IMR-90 (cell line): ENCODE measurements at regions not wholly inside any gene's neighbourhood (a gene's known extent, or its start where the extent isn't known, plus 50 kb on each side); places are given as distances from the start of the nearest gene placed in this dataset.

Experiments
- BHLHE40 ChIP-seq: fragments of 150-350 bp; IDR thresholded peaks from 2 replicates; pipeline ENCODE4 v1.6.1; 2016; ENCODE audit warnings: mild to moderate bottlenecking, low read depth, low read length
- CEBPB ChIP-seq: IDR thresholded peaks from 2 replicates; pipeline ENCODE4 v1.6.1; 2012; ENCODE audit warnings: low read depth, low read length, improper control_type of control experiment
- ELK1 ChIP-seq: fragments of 150-350 bp; IDR thresholded peaks from 2 replicates; pipeline ENCODE4 v1.6.1; 2016; ENCODE audit warnings: low read depth, mild to moderate bottlenecking, low read length, moderate library complexity, borderline replicate concordance
- FOS ChIP-seq: fragments of 150-350 bp; IDR thresholded peaks from 2 replicates; pipeline ENCODE4 v1.6.1; 2016; ENCODE audit warnings: low read depth, low read length
- MAZ ChIP-seq: IDR thresholded peaks from 2 replicates; pipeline ENCODE4 v1.6.1; 2012; ENCODE audit warnings: low read depth, mild to moderate bottlenecking, low read length, improper control_type of control experiment, moderate library complexity, borderline replicate concordance
- MXI1 ChIP-seq: IDR thresholded peaks from 2 replicates; pipeline ENCODE4 v1.6.1; 2012; ENCODE audit warnings: low read depth, mild to moderate bottlenecking, low read length, moderate library complexity, borderline replicate concordance
- POLR2A ChIP-seq: IDR thresholded peaks from 2 replicates; pipeline ENCODE4 v1.6.1; 2012; ENCODE audit warnings: mild to moderate bottlenecking, low read depth, low read length
- RAD21 ChIP-seq: IDR thresholded peaks from 2 replicates; pipeline ENCODE4 v1.6.1; 2012; ENCODE audit warnings: low read length, improper control_type of control experiment
- RCOR1 ChIP-seq: IDR thresholded peaks from 2 replicates; pipeline ENCODE4 v1.6.1; 2012; ENCODE audit warnings: mild to moderate bottlenecking, low read length, improper control_type of control experiment; ENCODE audit not compliant: insufficient replicate concordance
- RFX5 ChIP-seq: IDR thresholded peaks from 2 replicates; pipeline ENCODE4 v1.8.0; 2012; ENCODE audit warnings: low read depth, mild to moderate bottlenecking, low read length, moderate library complexity
- SMC3 ChIP-seq: fragments of 150-350 bp; IDR thresholded peaks from 2 replicates; pipeline ENCODE4 v1.6.1; 2016; ENCODE audit warnings: low read depth, mild to moderate bottlenecking, antibody characterized with exemption, low read length, moderate library complexity
- TF ChIP-seq, protein P1 (sequence below): conservative IDR thresholded peaks from 2 replicates; pipeline ENCODE4 v1.5.1; 2012; ENCODE audit warnings: mild to moderate bottlenecking, low read depth, low read length, improper control_type of control experiment
- TF ChIP-seq, protein P2 (sequence below): fragments of 150-350 bp; IDR thresholded peaks from 2 replicates; pipeline ENCODE4 v1.6.1; 2017; ENCODE audit warnings: mild to moderate bottlenecking, antibody characterized with exemption, low read length, low read depth

GRCh38 chr3:81268526-81268925 lies 492.9 kb downstream of the GBE1 start:
- TF ChIP-seq ELK1 = no peak
- TF ChIP-seq, protein P1, sequence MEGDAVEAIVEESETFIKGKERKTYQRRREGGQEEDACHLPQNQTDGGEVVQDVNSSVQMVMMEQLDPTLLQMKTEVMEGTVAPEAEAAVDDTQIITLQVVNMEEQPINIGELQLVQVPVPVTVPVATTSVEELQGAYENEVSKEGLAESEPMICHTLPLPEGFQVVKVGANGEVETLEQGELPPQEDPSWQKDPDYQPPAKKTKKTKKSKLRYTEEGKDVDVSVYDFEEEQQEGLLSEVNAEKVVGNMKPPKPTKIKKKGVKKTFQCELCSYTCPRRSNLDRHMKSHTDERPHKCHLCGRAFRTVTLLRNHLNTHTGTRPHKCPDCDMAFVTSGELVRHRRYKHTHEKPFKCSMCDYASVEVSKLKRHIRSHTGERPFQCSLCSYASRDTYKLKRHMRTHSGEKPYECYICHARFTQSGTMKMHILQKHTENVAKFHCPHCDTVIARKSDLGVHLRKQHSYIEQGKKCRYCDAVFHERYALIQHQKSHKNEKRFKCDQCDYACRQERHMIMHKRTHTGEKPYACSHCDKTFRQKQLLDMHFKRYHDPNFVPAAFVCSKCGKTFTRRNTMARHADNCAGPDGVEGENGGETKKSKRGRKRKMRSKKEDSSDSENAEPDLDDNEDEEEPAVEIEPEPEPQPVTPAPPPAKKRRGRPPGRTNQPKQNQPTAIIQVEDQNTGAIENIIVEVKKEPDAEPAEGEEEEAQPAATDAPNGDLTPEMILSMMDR = no peak
- no peak for TF ChIP-seq CEBPB
- no peak for TF ChIP-seq FOS
- TF ChIP-seq RAD21 = no peak
- TF ChIP-seq MAZ = no peak
- TF ChIP-seq POLR2A = no peak
- no peak for TF ChIP-seq RCOR1
- no peak for TF ChIP-seq MXI1
- TF ChIP-seq, protein P2, sequence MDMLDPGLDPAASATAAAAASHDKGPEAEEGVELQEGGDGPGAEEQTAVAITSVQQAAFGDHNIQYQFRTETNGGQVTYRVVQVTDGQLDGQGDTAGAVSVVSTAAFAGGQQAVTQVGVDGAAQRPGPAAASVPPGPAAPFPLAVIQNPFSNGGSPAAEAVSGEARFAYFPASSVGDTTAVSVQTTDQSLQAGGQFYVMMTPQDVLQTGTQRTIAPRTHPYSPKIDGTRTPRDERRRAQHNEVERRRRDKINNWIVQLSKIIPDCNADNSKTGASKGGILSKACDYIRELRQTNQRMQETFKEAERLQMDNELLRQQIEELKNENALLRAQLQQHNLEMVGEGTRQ = no peak
- TF ChIP-seq SMC3 = no peak
- no peak for TF ChIP-seq BHLHE40
- TF ChIP-seq RFX5 = no peak
